Loucy (cell line): ENCODE measurements at regions not wholly inside any gene's neighbourhood (a gene's known extent, or its start where the extent isn't known, plus 50 kb on each side); places are given as distances from the start of the nearest gene placed in this dataset.

Experiments
- H2AFZ ChIP-seq: fragments of 200-600 bp; sonication (generic); 2 replicates; pipeline ENCODE4 v1.6.0; 2016; ENCODE audit warnings: antibody characterized with exemption, mild to moderate bottlenecking, low read length, moderate library complexity
- H3F3A ChIP-seq: fragments of 200-600 bp; 2 replicates; pipeline ENCODE4 v1.6.0; 2016; ENCODE audit warnings: antibody characterized with exemption, low read depth, mild to moderate bottlenecking
- H3K27me3 ChIP-seq: fragments of 200-600 bp; sonication (generic); 2 replicates; pipeline ENCODE4 v1.6.1; 2014; ENCODE audit warnings: low read length, mild to moderate bottlenecking; ENCODE audit not compliant: insufficient read depth, poor library complexity, severe bottlenecking
- H3K36me3 ChIP-seq: fragments of 200-600 bp; sonication (generic); 2 replicates; pipeline ENCODE4 v1.6.1; 2016; ENCODE audit warnings: low read length; ENCODE audit not compliant: insufficient read depth
- H3K4me1 ChIP-seq: fragments of 200-600 bp; sonication (generic); 2 replicates; pipeline ENCODE4 v1.5.1; 2014; ENCODE audit warnings: low read length, mild to moderate bottlenecking; ENCODE audit not compliant: insufficient read depth, poor library complexity, severe bottlenecking
- H3K4me2 ChIP-seq: fragments of 200-600 bp; sonication (generic); 2 replicates; pipeline ENCODE4 v1.6.0; 2014; ENCODE audit warnings: antibody characterized with exemption, low read length, low read depth, mild to moderate bottlenecking; ENCODE audit not compliant: poor library complexity, severe bottlenecking
- H3K4me3 ChIP-seq: fragments of 200-600 bp; sonication (generic); 2 replicates; pipeline ENCODE4 v1.5.1; 2014; ENCODE audit warnings: low read length, mild to moderate bottlenecking, mixed read lengths; ENCODE audit not compliant: poor library complexity, severe bottlenecking
- H3K79me2 ChIP-seq: fragments of 200-600 bp; sonication (generic); 2 replicates; pipeline ENCODE4 v1.6.1; 2014; ENCODE audit warnings: low read length; ENCODE audit not compliant: insufficient read depth
- H3K9ac ChIP-seq: fragments of 200-600 bp; sonication (generic); 2 replicates; pipeline ENCODE4 v1.6.0; 2014; ENCODE audit warnings: mild to moderate bottlenecking, low read depth, low read length, moderate library complexity; ENCODE audit not compliant: poor library complexity, severe bottlenecking
- H3K9me2 ChIP-seq: fragments of 200-600 bp; sonication (generic); replicated peaks from 2 replicates; pipeline ENCODE4 v1.6.1; 2016; ENCODE audit warnings: low read depth, low read length, mixed read lengths
- H3K9me3 ChIP-seq: fragments of 200-600 bp; sonication (generic); 2 replicates; pipeline ENCODE4 v1.6.1; 2014; ENCODE audit warnings: mild to moderate bottlenecking, antibody characterized with exemption, low read length, low read depth; ENCODE audit not compliant: insufficient read depth
- H4K20me1 ChIP-seq: fragments of 200-600 bp; sonication (generic); 2 replicates; pipeline ENCODE4 v1.6.0; 2014; ENCODE audit warnings: antibody characterized with exemption, low read length, mild to moderate bottlenecking; ENCODE audit not compliant: insufficient read depth, poor library complexity, severe bottlenecking
- EZH2phosphoT487 ChIP-seq: fragments of 200-600 bp; IDR thresholded peaks from 2 replicates; pipeline ENCODE4 v1.6.1; 2018; ENCODE audit warnings: antibody characterized with exemption, mild to moderate bottlenecking, moderate library complexity, borderline replicate concordance
- TF ChIP-seq, protein P1 (sequence below): fragments of 200-600 bp; sonication (generic); conservative IDR thresholded peaks from 2 replicates; pipeline ENCODE4 v1.5.1; 2014; ENCODE audit warnings: mild to moderate bottlenecking, antibody characterized with exemption, low read length

DNA sequence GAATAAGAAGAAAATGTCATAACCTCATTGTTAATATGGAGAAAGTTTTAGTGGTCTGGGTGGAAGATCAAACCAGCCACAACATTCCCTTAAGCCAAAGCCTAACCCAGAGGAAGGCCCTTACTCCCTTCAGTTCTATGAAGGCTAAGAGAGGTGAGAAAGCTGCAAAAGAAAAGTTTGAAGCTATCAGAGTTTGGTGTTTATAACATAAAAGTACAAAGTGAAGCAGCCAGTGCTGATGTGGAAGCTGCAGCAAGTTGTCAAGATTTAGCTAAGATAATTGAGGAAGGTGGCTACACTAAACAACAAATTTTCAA, 67.6 kb upstream of the BCL9 start:
- no peaks in the 10 kb centered on the region for H3F3A ChIP-seq
- H3K4me3 ChIP-seq, result no peak overlapping the region
- no peak overlapping the region for H3K9ac ChIP-seq
- no peak for TF ChIP-seq EZH2phosphoT487
- TF ChIP-seq, protein P1, sequence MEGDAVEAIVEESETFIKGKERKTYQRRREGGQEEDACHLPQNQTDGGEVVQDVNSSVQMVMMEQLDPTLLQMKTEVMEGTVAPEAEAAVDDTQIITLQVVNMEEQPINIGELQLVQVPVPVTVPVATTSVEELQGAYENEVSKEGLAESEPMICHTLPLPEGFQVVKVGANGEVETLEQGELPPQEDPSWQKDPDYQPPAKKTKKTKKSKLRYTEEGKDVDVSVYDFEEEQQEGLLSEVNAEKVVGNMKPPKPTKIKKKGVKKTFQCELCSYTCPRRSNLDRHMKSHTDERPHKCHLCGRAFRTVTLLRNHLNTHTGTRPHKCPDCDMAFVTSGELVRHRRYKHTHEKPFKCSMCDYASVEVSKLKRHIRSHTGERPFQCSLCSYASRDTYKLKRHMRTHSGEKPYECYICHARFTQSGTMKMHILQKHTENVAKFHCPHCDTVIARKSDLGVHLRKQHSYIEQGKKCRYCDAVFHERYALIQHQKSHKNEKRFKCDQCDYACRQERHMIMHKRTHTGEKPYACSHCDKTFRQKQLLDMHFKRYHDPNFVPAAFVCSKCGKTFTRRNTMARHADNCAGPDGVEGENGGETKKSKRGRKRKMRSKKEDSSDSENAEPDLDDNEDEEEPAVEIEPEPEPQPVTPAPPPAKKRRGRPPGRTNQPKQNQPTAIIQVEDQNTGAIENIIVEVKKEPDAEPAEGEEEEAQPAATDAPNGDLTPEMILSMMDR, result no peak
- no peaks in the 10 kb centered on the region for H3K4me1 ChIP-seq
- H3K27me3 ChIP-seq, result no peaks in the 10 kb centered on the region
- H2AFZ ChIP-seq, result no peak overlapping the region
- no peaks in the 10 kb centered on the region; the same call in 1 of the 2 replicates for H3K9me2 ChIP-seq
- no peaks in the 10 kb centered on the region for H3K36me3 ChIP-seq
- H4K20me1 ChIP-seq, result no peaks in the 10 kb centered on the region
- no peak overlapping the region for H3K4me2 ChIP-seq
- H3K79me2 ChIP-seq, result no peaks in the 10 kb centered on the region
- H3K9me3 ChIP-seq, result no peaks in the 10 kb centered on the region

DNA sequence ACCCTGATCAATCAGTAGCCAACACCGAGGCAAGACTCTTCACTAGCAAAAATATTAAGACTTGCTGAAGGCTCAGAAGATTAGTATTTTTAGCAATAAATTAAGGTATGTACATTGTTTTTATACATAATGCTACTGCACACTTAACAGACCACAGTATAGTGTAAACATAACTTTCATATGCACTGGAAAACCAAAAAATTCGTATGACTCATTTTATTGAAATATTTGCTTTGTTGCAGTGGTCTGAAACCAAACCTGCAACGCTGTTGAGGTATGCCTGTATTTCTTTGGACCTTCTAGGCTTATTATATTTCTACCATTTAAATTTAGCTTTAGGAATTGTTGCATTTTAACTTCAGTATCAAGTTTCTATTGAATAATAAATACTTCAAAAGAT, 65.8 kb upstream of the BCL9 start:
- Histone ChIP-seq H4K20me1 (no peaks in the 10 kb centered on the region), H3K4me3 (no peak overlapping the region), H3K4me2 (no peak overlapping the region), H2AFZ (no peak overlapping the region), H3K4me1 (no peaks in the 10 kb centered on the region), H3K79me2 (no peaks in the 10 kb centered on the region), H3F3A (no peaks in the 10 kb centered on the region), H3K9me2 (no peaks in the 10 kb centered on the region; the same call in 1 of the 2 replicates), H3K9ac (no peak overlapping the region), H3K27me3 (no peaks in the 10 kb centered on the region), H3K9me3 (no peaks in the 10 kb centered on the region), H3K36me3 (no peaks in the 10 kb centered on the region)
- TF ChIP-seq, protein P1, result no peak
- TF ChIP-seq EZH2phosphoT487, result no peak

DNA sequence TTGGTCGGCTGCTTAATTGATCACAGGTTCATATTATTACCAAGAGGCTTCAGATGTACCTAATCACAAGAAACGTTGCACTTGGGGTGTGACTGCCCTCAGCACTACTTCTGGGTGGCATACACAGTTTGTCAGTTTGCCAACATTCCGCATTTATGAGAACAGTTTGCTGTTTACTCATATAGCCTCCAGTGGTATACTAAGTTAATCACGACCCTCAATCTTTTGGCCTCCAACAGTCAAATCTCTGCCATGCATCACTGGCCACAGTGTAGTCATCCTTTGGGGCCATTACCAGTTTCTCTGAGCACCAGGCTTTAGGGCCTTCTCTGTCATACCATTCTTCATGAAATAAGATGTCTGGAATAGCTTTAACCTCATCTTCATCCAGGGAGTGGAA, 62.8 kb upstream of the BCL9 start:
- Histone ChIP-seq H3K9me2 (no peaks in the 10 kb centered on the region; the same call in 1 of the 2 replicates), H2AFZ (no peak overlapping the region), H3K4me2 (no peak overlapping the region), H3F3A (no peaks in the 10 kb centered on the region), H3K4me1 (no peaks in the 10 kb centered on the region), H3K27me3 (no peaks in the 10 kb centered on the region), H3K4me3 (no peak overlapping the region), H3K36me3 (no peaks in the 10 kb centered on the region), H3K9ac (no peak overlapping the region), H4K20me1 (no peaks in the 10 kb centered on the region), H3K9me3 (no peaks in the 10 kb centered on the region), H3K79me2 (no peaks in the 10 kb centered on the region)
- TF ChIP-seq, protein P1, result no peak
- TF ChIP-seq EZH2phosphoT487, result no peak
